WTC11 (cell line): ENCODE measurements at regions not wholly inside any gene's neighbourhood (a gene's known extent, or its start where the extent isn't known, plus 50 kb on each side); places are given as distances from the start of the nearest gene placed in this dataset.

ENCODE experiments used
- ATAC-seq: fragments of 200-7000 bp; cut with Tn5 transposase; 2 replicates; pipeline ENCODE4 v1.10.0; 2021; ENCODE audit warnings: mild to moderate bottlenecking, moderate library complexity
- CTCF ChIA-PET: fragments of 300-600 bp; sonication (Branson Sonifier 250); formaldehyde crosslinking; loops from one replicate; lab custom pipeline; 2021; ENCODE audit warnings: antibody characterized with exemption; lab: Charles Lee
- POLR2A ChIA-PET: fragments of 350-600 bp; sonication (Branson Sonifier 250); formaldehyde crosslinking; loops from one replicate; lab custom pipeline; 2021; ENCODE audit warnings: antibody characterized with exemption; lab: Charles Lee
- DNase-seq: peaks from one replicate; pipeline ENCODE4 v3.0.0; 2021; ENCODE audit warnings: low spot score
- H3K27ac Mint-ChIP-seq: 2 replicates; pipeline ENCODE4 v1.8.0; 2021; ENCODE audit warnings: mixed read lengths
- H3K27me3 Mint-ChIP-seq: 2 replicates; pipeline ENCODE4 v1.8.0; 2021; ENCODE audit warnings: low read depth, mild to moderate bottlenecking, moderate library complexity, mixed read lengths
- H3K36me3 Mint-ChIP-seq: 2 replicates; pipeline ENCODE4 v1.8.0; 2021; ENCODE audit warnings: mixed read lengths
- H3K4me1 Mint-ChIP-seq: 2 replicates; pipeline ENCODE4 v1.8.0; 2022; ENCODE audit warnings: mixed read lengths
- H3K4me3 Mint-ChIP-seq: 2 replicates; pipeline ENCODE4 v1.8.0; 2021; ENCODE audit warnings: mild to moderate bottlenecking, moderate library complexity, mixed read lengths
- H3K9me3 Mint-ChIP-seq: 2 replicates; pipeline ENCODE4 v1.8.0; 2021; ENCODE audit warnings: mixed read lengths
- GABPB1 ChIP-seq: sonication (generic); formaldehyde crosslinking; IDR thresholded peaks from 2 replicates; pipeline ENCODE4 v1.8.1; 2023; ENCODE audit warnings: mild to moderate bottlenecking, missing genetic modification reagents
- HMGA2 ChIP-seq: fragments of 250-450 bp; sonication (Bioruptor Pico); IDR thresholded peaks from 2 replicates; pipeline ENCODE4 v1.4.0; 2021; ENCODE audit warnings: mild to moderate bottlenecking, moderate library complexity
- IRF2 ChIP-seq: sonication (generic); formaldehyde crosslinking; IDR thresholded peaks from 2 replicates; pipeline ENCODE4 v1.8.0; 2022; ENCODE audit warnings: low read depth, missing genetic modification reagents, borderline replicate concordance
- NFE2L1 ChIP-seq: sonication (generic); formaldehyde crosslinking; IDR thresholded peaks from 2 replicates; pipeline ENCODE4 v1.8.1; 2023; ENCODE audit warnings: missing genetic modification reagents
- NR2C2 ChIP-seq: sonication (generic); formaldehyde crosslinking; IDR thresholded peaks from 2 replicates; pipeline ENCODE4 v1.8.0; 2022; ENCODE audit warnings: mild to moderate bottlenecking, missing genetic modification reagents
- NR3C1 ChIP-seq: sonication (generic); formaldehyde crosslinking; conservative IDR thresholded peaks from 2 replicates; pipeline ENCODE4 v1.8.1; 2023; ENCODE audit warnings: low read depth, mild to moderate bottlenecking, missing genetic modification reagents
- PRRX2 ChIP-seq: fragments of 250-450 bp; sonication (Bioruptor Pico); IDR thresholded peaks from 2 replicates; pipeline ENCODE4 v1.8.0; 2021; ENCODE audit warnings: mild to moderate bottlenecking
- RORB ChIP-seq: fragments of 250-450 bp; sonication (Bioruptor Pico); IDR thresholded peaks from 2 replicates; pipeline ENCODE4 v1.9.0; 2021; ENCODE audit warnings: mild to moderate bottlenecking
- SOX15 ChIP-seq: fragments of 250-450 bp; sonication (Bioruptor Pico); IDR thresholded peaks from 2 replicates; pipeline ENCODE4 v1.9.0; 2021; ENCODE audit warnings: mild to moderate bottlenecking
- SP1 ChIP-seq: sonication (generic); formaldehyde crosslinking; conservative IDR thresholded peaks from 2 replicates; pipeline ENCODE4 v1.8.1; 2022; ENCODE audit warnings: missing genetic modification reagents
- TCF7 ChIP-seq: sonication (generic); formaldehyde crosslinking; IDR thresholded peaks from 2 replicates; pipeline ENCODE4 v1.8.0; 2022; ENCODE audit warnings: mild to moderate bottlenecking, low read depth, missing genetic modification reagents, moderate library complexity
- ZNF219 ChIP-seq: sonication (generic); formaldehyde crosslinking; IDR thresholded peaks from 2 replicates; pipeline ENCODE4 v1.8.0; 2023; ENCODE audit warnings: missing genetic modification reagents, mild to moderate bottlenecking, borderline replicate concordance
- ZNF416 ChIP-seq: fragments of 250-450 bp; sonication (Bioruptor Pico); IDR thresholded peaks from 2 replicates; pipeline ENCODE4 v1.9.0; 2021; ENCODE audit warnings: mild to moderate bottlenecking, inconsistent platforms
- TF ChIP-seq, protein P1 (sequence below): fragments of 250-450 bp; sonication (Bioruptor Pico); IDR thresholded peaks from 2 replicates; pipeline ENCODE4 v1.9.0; 2021; ENCODE audit warnings: moderate library complexity, mild to moderate bottlenecking, inconsistent platforms, borderline replicate concordance
- TF ChIP-seq, protein P2 (sequence below): sonication (generic); formaldehyde crosslinking; IDR thresholded peaks from 2 replicates; pipeline ENCODE4 v1.8.1; 2023; ENCODE audit warnings: mild to moderate bottlenecking, missing genetic modification reagents, moderate library complexity
- TF ChIP-seq, protein P3 (sequence below): sonication (generic); formaldehyde crosslinking; IDR thresholded peaks from 2 replicates; pipeline ENCODE4 v1.8.0; 2022; ENCODE audit warnings: missing genetic modification reagents
- TF ChIP-seq, protein P4 (sequence below): sonication (generic); formaldehyde crosslinking; IDR thresholded peaks from 2 replicates; pipeline ENCODE4 v1.8.0; 2023; ENCODE audit warnings: missing genetic modification reagents, mild to moderate bottlenecking, borderline replicate concordance
- TF ChIP-seq, protein P5 (sequence below): sonication (generic); formaldehyde crosslinking; IDR thresholded peaks from 2 replicates; pipeline ENCODE4 v1.8.1; 2023; ENCODE audit warnings: mild to moderate bottlenecking, missing genetic modification reagents
- TF ChIP-seq, protein P6 (sequence below): fragments of 250-450 bp; sonication (Bioruptor Pico); IDR thresholded peaks from 2 replicates; pipeline ENCODE4 v2.1.2; 2022; ENCODE audit warnings: mild to moderate bottlenecking, moderate library complexity
- TF ChIP-seq, protein P7 (sequence below): sonication (generic); formaldehyde crosslinking; IDR thresholded peaks from 2 replicates; pipeline ENCODE4 v1.8.1; 2023; ENCODE audit warnings: mild to moderate bottlenecking, missing genetic modification reagents, moderate library complexity
- TF ChIP-seq, protein P8 (sequence below): sonication (generic); formaldehyde crosslinking; conservative IDR thresholded peaks from 2 replicates; pipeline ENCODE4 v1.8.1; 2023; ENCODE audit warnings: mild to moderate bottlenecking, low read depth, missing genetic modification reagents, moderate library complexity

DNA sequence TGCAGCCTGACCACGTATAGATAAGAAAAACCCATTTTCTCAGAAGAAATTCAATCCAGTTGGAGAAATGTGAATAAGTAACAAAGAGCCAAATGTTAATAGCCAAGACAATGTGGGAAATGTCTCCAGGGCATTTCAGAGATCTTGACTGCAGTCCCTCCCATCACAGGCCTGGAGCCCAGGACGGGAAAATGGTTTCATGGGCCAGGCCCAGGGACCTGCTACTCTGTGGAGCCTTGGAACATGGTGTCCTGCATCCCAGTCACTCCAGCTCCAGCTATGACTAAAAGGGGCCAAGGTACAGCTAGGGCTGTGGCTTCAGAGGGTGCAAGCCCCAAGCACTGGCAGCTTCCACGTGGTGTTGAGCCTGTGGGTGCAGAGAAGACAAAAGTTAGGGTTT, 490.0 kb downstream of the CYLC2 start (continued):
- TF ChIP-seq, protein P1, sequence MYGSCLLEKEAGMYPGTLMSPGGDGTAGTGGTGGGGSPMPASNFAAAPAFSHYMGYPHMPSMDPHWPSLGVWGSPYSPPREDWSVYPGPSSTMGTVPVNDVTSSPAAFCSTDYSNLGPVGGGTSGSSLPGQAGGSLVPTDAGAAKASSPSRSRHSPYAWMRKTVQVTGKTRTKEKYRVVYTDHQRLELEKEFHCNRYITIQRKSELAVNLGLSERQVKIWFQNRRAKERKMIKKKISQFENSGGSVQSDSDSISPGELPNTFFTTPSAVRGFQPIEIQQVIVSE = no peak
- TF ChIP-seq, protein P2, sequence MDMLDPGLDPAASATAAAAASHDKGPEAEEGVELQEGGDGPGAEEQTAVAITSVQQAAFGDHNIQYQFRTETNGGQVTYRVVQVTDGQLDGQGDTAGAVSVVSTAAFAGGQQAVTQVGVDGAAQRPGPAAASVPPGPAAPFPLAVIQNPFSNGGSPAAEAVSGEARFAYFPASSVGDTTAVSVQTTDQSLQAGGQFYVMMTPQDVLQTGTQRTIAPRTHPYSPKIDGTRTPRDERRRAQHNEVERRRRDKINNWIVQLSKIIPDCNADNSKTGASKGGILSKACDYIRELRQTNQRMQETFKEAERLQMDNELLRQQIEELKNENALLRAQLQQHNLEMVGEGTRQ (CRISPR knock-in tag) = no peak
- TF ChIP-seq, protein P3, sequence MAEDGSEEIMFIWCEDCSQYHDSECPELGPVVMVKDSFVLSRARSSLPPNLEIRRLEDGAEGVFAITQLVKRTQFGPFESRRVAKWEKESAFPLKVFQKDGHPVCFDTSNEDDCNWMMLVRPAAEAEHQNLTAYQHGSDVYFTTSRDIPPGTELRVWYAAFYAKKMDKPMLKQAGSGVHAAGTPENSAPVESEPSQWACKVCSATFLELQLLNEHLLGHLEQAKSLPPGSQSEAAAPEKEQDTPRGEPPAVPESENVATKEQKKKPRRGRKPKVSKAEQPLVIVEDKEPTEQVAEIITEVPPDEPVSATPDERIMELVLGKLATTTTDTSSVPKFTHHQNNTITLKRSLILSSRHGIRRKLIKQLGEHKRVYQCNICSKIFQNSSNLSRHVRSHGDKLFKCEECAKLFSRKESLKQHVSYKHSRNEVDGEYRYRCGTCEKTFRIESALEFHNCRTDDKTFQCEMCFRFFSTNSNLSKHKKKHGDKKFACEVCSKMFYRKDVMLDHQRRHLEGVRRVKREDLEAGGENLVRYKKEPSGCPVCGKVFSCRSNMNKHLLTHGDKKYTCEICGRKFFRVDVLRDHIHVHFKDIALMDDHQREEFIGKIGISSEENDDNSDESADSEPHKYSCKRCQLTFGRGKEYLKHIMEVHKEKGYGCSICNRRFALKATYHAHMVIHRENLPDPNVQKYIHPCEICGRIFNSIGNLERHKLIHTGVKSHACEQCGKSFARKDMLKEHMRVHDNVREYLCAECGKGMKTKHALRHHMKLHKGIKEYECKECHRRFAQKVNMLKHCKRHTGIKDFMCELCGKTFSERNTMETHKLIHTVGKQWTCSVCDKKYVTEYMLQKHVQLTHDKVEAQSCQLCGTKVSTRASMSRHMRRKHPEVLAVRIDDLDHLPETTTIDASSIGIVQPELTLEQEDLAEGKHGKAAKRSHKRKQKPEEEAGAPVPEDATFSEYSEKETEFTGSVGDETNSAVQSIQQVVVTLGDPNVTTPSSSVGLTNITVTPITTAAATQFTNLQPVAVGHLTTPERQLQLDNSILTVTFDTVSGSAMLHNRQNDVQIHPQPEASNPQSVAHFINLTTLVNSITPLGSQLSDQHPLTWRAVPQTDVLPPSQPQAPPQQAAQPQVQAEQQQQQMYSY (CRISPR knock-in tag) = no peak
- TF ChIP-seq ZNF219 (CRISPR knock-in tag) = no peak
- TF ChIP-seq ZNF416 (CRISPR knock-in tag) = no peak
- TF ChIP-seq, protein P4, sequence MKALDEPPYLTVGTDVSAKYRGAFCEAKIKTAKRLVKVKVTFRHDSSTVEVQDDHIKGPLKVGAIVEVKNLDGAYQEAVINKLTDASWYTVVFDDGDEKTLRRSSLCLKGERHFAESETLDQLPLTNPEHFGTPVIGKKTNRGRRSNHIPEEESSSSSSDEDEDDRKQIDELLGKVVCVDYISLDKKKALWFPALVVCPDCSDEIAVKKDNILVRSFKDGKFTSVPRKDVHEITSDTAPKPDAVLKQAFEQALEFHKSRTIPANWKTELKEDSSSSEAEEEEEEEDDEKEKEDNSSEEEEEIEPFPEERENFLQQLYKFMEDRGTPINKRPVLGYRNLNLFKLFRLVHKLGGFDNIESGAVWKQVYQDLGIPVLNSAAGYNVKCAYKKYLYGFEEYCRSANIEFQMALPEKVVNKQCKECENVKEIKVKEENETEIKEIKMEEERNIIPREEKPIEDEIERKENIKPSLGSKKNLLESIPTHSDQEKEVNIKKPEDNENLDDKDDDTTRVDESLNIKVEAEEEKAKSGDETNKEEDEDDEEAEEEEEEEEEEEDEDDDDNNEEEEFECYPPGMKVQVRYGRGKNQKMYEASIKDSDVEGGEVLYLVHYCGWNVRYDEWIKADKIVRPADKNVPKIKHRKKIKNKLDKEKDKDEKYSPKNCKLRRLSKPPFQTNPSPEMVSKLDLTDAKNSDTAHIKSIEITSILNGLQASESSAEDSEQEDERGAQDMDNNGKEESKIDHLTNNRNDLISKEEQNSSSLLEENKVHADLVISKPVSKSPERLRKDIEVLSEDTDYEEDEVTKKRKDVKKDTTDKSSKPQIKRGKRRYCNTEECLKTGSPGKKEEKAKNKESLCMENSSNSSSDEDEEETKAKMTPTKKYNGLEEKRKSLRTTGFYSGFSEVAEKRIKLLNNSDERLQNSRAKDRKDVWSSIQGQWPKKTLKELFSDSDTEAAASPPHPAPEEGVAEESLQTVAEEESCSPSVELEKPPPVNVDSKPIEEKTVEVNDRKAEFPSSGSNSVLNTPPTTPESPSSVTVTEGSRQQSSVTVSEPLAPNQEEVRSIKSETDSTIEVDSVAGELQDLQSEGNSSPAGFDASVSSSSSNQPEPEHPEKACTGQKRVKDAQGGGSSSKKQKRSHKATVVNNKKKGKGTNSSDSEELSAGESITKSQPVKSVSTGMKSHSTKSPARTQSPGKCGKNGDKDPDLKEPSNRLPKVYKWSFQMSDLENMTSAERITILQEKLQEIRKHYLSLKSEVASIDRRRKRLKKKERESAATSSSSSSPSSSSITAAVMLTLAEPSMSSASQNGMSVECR = no peak
- TF ChIP-seq, all 79 proteins: peak for 0

DNA sequence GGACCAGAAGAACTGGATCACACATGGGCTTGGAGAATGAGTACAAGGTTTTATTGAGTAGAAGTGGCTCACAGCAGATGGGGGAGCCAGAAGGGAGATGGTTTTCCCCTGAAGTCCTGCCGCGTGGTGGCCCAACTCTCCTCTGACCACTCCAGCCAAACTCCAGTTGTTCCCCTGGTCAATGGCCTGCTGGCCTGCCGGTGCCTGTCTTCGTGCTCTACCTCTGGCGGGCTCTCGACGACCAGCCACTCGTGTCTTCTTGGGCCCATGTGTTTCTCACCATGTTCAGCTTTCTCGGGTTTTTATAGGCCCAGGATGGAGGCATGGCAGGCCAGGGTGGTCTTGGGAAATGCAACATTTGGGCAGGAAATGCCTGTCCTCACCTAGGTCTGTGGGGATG, 519.6 kb downstream of the CYLC2 start:
- Mint-ChIP-seq H3K4me1 (no peaks in the 10 kb centered on the region), H3K9me3 (peaks cover 6% of the 10 kb centered on the region), H3K27ac (no peak overlapping the region), H3K36me3 (no peaks in the 10 kb centered on the region), H3K27me3 (no peaks in the 10 kb centered on the region), H3K4me3 (no peak overlapping the region)
- ChIA-PET CTCF (no interaction called here), POLR2A (no interaction called here)
- ATAC-seq (no peak), DNase-seq (no peak)
- TF ChIP-seq RORB = no peak
- TF ChIP-seq SP1 (CRISPR knock-in tag) = no peak
- TF ChIP-seq TCF7 = no peak
- TF ChIP-seq HMGA2 (CRISPR knock-in tag) = no peak
- no peak for TF ChIP-seq IRF2
- TF ChIP-seq, protein P5, sequence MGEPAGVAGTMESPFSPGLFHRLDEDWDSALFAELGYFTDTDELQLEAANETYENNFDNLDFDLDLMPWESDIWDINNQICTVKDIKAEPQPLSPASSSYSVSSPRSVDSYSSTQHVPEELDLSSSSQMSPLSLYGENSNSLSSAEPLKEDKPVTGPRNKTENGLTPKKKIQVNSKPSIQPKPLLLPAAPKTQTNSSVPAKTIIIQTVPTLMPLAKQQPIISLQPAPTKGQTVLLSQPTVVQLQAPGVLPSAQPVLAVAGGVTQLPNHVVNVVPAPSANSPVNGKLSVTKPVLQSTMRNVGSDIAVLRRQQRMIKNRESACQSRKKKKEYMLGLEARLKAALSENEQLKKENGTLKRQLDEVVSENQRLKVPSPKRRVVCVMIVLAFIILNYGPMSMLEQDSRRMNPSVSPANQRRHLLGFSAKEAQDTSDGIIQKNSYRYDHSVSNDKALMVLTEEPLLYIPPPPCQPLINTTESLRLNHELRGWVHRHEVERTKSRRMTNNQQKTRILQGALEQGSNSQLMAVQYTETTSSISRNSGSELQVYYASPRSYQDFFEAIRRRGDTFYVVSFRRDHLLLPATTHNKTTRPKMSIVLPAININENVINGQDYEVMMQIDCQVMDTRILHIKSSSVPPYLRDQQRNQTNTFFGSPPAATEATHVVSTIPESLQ (CRISPR knock-in tag) = no peak
- TF ChIP-seq, protein P6, sequence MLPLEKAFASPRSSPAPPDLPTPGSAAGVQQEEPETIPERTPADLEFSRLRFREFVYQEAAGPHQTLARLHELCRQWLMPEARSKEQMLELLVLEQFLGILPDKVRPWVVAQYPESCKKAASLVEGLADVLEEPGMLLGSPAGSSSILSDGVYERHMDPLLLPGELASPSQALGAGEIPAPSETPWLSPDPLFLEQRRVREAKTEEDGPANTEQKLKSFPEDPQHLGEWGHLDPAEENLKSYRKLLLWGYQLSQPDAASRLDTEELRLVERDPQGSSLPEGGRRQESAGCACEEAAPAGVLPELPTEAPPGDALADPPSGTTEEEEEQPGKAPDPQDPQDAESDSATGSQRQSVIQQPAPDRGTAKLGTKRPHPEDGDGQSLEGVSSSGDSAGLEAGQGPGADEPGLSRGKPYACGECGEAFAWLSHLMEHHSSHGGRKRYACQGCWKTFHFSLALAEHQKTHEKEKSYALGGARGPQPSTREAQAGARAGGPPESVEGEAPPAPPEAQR (CRISPR knock-in tag) = no peak
- TF ChIP-seq NFE2L1 (CRISPR knock-in tag) = no peak
- no peak for TF ChIP-seq ZNF416 (CRISPR knock-in tag)
- TF ChIP-seq SOX15 (CRISPR knock-in tag) = no peak
- no peak for TF ChIP-seq GABPB1 (CRISPR knock-in tag)
- TF ChIP-seq NR3C1 (CRISPR knock-in tag) = no peak
- TF ChIP-seq, protein P7, sequence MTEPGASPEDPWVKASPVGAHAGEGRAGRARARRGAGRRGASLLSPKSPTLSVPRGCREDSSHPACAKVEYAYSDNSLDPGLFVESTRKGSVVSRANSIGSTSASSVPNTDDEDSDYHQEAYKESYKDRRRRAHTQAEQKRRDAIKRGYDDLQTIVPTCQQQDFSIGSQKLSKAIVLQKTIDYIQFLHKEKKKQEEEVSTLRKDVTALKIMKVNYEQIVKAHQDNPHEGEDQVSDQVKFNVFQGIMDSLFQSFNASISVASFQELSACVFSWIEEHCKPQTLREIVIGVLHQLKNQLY = no peak
- no peak for TF ChIP-seq NR2C2 (CRISPR knock-in tag)
- TF ChIP-seq PRRX2 (CRISPR knock-in tag) = no peak
- TF ChIP-seq, protein P8, sequence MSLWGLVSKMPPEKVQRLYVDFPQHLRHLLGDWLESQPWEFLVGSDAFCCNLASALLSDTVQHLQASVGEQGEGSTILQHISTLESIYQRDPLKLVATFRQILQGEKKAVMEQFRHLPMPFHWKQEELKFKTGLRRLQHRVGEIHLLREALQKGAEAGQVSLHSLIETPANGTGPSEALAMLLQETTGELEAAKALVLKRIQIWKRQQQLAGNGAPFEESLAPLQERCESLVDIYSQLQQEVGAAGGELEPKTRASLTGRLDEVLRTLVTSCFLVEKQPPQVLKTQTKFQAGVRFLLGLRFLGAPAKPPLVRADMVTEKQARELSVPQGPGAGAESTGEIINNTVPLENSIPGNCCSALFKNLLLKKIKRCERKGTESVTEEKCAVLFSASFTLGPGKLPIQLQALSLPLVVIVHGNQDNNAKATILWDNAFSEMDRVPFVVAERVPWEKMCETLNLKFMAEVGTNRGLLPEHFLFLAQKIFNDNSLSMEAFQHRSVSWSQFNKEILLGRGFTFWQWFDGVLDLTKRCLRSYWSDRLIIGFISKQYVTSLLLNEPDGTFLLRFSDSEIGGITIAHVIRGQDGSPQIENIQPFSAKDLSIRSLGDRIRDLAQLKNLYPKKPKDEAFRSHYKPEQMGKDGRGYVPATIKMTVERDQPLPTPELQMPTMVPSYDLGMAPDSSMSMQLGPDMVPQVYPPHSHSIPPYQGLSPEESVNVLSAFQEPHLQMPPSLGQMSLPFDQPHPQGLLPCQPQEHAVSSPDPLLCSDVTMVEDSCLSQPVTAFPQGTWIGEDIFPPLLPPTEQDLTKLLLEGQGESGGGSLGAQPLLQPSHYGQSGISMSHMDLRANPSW (CRISPR knock-in tag) = no peak
